ENCODE measurements at regions not wholly inside any gene's neighbourhood (a gene's known extent, or its start where the extent isn't known, plus 50 kb on each side); places are given as distances from the start of the nearest gene placed in this dataset.

DNA sequence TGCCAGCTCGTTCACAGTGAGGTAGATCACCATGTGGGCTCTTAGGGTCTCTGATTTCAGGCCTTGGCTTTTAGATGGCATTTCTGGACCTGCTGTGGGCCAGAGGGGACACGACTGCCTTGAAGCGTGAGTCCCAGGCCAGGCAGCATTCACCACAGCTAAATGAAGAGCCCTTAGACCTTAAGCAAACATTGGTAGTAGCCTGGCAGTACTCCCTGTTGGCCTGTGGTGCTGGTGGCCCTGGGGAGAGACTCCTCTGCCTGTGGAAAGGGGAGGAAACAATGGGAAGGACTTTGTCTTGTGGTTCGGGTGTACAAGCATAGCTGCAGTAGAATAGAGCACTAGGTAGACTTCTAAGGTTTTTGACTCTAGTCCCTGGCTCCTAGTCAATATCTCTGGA lies 456.0 kb upstream of the DCC start:
- Mint-ChIP-seq H3K4me1 (ENCODE audit: low read depth, unreplicated experiment) (no peaks in the 10 kb centered on the region), H3K27me3 (ENCODE audit: unreplicated experiment) (no peaks in the 10 kb centered on the region), H3K27ac (ENCODE audit: unreplicated experiment) (no peak overlapping the region), H3K4me3 (ENCODE audit: low read depth, unreplicated experiment) (no peak overlapping the region), H3K9me3 (ENCODE audit: low read depth, unreplicated experiment) (peaks cover 4% of the 10 kb centered on the region), H3K36me3 (ENCODE audit: insufficient read depth, unreplicated experiment) (no peaks in the 10 kb centered on the region)
- CTCF ChIA-PET = no interaction called here
- intact Hi-C loops (cut with micrococcal nuclease; ENCODE audit: unreplicated experiment) = no loop called here
- no TSS peak for BruUV-seq (replicated peaks)
- DNase-seq = no peak
- TF ChIP-seq, protein P1, sequence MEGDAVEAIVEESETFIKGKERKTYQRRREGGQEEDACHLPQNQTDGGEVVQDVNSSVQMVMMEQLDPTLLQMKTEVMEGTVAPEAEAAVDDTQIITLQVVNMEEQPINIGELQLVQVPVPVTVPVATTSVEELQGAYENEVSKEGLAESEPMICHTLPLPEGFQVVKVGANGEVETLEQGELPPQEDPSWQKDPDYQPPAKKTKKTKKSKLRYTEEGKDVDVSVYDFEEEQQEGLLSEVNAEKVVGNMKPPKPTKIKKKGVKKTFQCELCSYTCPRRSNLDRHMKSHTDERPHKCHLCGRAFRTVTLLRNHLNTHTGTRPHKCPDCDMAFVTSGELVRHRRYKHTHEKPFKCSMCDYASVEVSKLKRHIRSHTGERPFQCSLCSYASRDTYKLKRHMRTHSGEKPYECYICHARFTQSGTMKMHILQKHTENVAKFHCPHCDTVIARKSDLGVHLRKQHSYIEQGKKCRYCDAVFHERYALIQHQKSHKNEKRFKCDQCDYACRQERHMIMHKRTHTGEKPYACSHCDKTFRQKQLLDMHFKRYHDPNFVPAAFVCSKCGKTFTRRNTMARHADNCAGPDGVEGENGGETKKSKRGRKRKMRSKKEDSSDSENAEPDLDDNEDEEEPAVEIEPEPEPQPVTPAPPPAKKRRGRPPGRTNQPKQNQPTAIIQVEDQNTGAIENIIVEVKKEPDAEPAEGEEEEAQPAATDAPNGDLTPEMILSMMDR (IDR thresholded peaks at IDR 0.05; ENCODE audit: unreplicated experiment) = no peak

DNA sequence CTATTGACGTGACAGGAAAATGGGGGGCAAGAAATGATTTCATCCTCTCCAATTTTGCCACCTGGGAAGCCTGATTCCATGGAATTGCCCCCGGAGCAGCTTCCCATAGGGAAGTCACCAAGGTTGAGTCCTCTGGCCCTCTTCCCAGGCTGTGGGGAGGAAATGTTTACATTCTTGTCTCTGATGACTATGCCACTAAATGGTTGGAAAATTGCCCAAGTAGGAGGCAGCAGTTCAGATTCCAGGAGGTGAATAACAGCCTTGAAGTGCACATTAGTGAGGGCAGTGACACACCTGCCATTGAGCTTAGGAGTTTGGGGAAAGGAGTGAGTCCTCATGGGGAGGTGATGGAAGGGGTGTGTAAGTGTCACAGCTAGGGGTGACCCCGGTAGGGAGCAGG lies 449.2 kb upstream of the DCC start:
- TF ChIP-seq, protein P1 (IDR thresholded peaks at IDR 0.05; ENCODE audit: unreplicated experiment) = no peak
- no peaks in the 10 kb centered on the region for H3K36me3 Mint-ChIP-seq (ENCODE audit: insufficient read depth, unreplicated experiment)
- no TSS peak for BruUV-seq (replicated peaks)
- H3K9me3 Mint-ChIP-seq (ENCODE audit: low read depth, unreplicated experiment) = peaks cover 11% of the 10 kb centered on the region
- peak; percentile 10 for DNase-seq
- H3K27me3 Mint-ChIP-seq (ENCODE audit: unreplicated experiment) = peaks cover 12% of the 10 kb centered on the region
- intact Hi-C loops (cut with micrococcal nuclease; ENCODE audit: unreplicated experiment) = no loop called here
- H3K27ac Mint-ChIP-seq (ENCODE audit: unreplicated experiment) = peak overlapping the region; percentile 5
- no peaks in the 10 kb centered on the region for H3K4me1 Mint-ChIP-seq (ENCODE audit: low read depth, unreplicated experiment)
- no peak overlapping the region for H3K4me3 Mint-ChIP-seq (ENCODE audit: low read depth, unreplicated experiment)
- CTCF ChIA-PET = no interaction called here

- DNase-seq = no peak
- TF ChIP-seq, protein P1 (IDR thresholded peaks at IDR 0.05; ENCODE audit: unreplicated experiment) = no peak
- Mint-ChIP-seq H3K9me3 (ENCODE audit: low read depth, unreplicated experiment) (peaks cover 11% of the 10 kb centered on the region), H3K27me3 (ENCODE audit: unreplicated experiment) (peaks cover 14% of the 10 kb centered on the region), H3K4me1 (ENCODE audit: low read depth, unreplicated experiment) (no peaks in the 10 kb centered on the region), H3K4me3 (ENCODE audit: low read depth, unreplicated experiment) (no peak overlapping the region), H3K36me3 (ENCODE audit: insufficient read depth, unreplicated experiment) (no peaks in the 10 kb centered on the region), H3K27ac (ENCODE audit: unreplicated experiment) (no peak overlapping the region)
- no TSS peak for BruUV-seq (replicated peaks)
- intact Hi-C loops (cut with micrococcal nuclease; ENCODE audit: unreplicated experiment) = no loop called here
- CTCF ChIA-PET = no interaction called here
Measured at GRCh38 chr18:51891876-51892275, 448.1 kb upstream of the DCC start.

DNA sequence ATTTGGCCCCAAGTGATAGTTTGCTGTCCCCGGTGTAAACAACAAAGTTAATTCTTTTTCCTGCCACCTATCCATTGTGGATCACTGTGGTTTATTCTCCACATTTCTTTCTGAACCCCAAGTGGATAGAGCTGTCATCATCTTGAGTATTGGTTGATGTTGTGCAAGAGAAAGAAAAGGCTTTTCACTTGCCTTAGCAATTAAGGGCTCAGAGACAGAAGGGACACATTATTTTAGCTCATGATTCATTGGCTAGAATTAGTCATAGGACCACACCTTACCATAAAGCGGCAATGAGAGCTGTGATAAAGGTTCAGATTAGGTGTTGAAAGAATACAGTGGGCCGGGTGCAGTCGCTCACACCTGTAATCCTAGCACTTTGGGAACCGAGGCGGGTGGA lies 442.1 kb upstream of the DCC start:
- CTCF ChIA-PET = no interaction called here
- Mint-ChIP-seq H3K4me3 (ENCODE audit: low read depth, unreplicated experiment) (no peak overlapping the region), H3K27me3 (ENCODE audit: unreplicated experiment) (peaks cover 14% of the 10 kb centered on the region), H3K9me3 (ENCODE audit: low read depth, unreplicated experiment) (peaks cover 9% of the 10 kb centered on the region), H3K27ac (ENCODE audit: unreplicated experiment) (no peak overlapping the region), H3K36me3 (ENCODE audit: insufficient read depth, unreplicated experiment) (no peaks in the 10 kb centered on the region), H3K4me1 (ENCODE audit: low read depth, unreplicated experiment) (no peaks in the 10 kb centered on the region)
- no peak for DNase-seq
- TF ChIP-seq, protein P1 (IDR thresholded peaks at IDR 0.05; ENCODE audit: unreplicated experiment) = no peak
- intact Hi-C loops (cut with micrococcal nuclease; ENCODE audit: unreplicated experiment) = no loop called here
- no TSS peak for BruUV-seq (replicated peaks)

Measured in Calu3 (cell line).